HG02623 (cell line): ENCODE measurements at regions not wholly inside any gene's neighbourhood (a gene's known extent, or its start where the extent isn't known, plus 50 kb on each side); places are given as distances from the start of the nearest gene placed in this dataset.
"Not testable (repeated sequence)": the region's sequence is repeated elsewhere in the genome, so short reads cannot be mapped to it uniquely, and the experiment has no call there.

Source experiments
- ATAC-seq: cut with Tn5 transposase; IDR thresholded peaks from one replicate; pipeline ENCODE4 v1.9.1; 2021; ENCODE audit warnings: moderate library complexity; ENCODE audit not compliant: unreplicated experiment

- ATAC-seq, result no peak
These were observed 123.6 kb upstream of the TET2 start for GRCh38 chr4:105022811-105023667.

GRCh38 chr4:105023668-105024055 is 123.0 kb upstream of the TET2 start:
- ATAC-seq, result no peak

GRCh38 chr4:105025263-105026017 is 121.2 kb upstream of the TET2 start:
- no peak for ATAC-seq

- ATAC-seq, result no peak
These were observed 109.7 kb upstream of the TET2 start for GRCh38 chr4:105036991-105037390.

GRCh38 chr4:105042451-105042850 is 104.2 kb upstream of the TET2 start:
- no peak for ATAC-seq

- ATAC-seq, result no peak
These were observed 95.8 kb upstream of the TET2 start for GRCh38 chr4:105050896-105051295.

GRCh38 chr4:105057370-105058105 is 89.1 kb upstream of the TET2 start:
- ATAC-seq, result peak; percentile 21

- no peak for ATAC-seq
These were observed 88.4 kb upstream of the TET2 start for GRCh38 chr4:105058177-105058812.

GRCh38 chr4:105059337-105059736 is 87.3 kb upstream of the TET2 start:
- ATAC-seq, result peak; percentile 20

- ATAC-seq, result peak; percentile 84
These were observed 86.0 kb upstream of the TET2 start for GRCh38 chr4:105060628-105061027.

GRCh38 chr4:105061136-105061696 is 85.5 kb upstream of the TET2 start:
- peak; percentile 29 for ATAC-seq

- ATAC-seq, result no peak
These were observed 84.9 kb upstream of the TET2 start for GRCh38 chr4:105061731-105062130.

GRCh38 chr4:105066401-105066800 is 80.3 kb upstream of the TET2 start:
- no peak for ATAC-seq

- no peak for ATAC-seq
These were observed 79.2 kb upstream of the TET2 start for GRCh38 chr4:105067431-105067830.

- no peak for ATAC-seq
These were observed 78.7 kb upstream of the TET2 start for GRCh38 chr4:105067946-105068345.

- ATAC-seq, result no peak
These were observed 78.2 kb upstream of the TET2 start for GRCh38 chr4:105068516-105068915.

- not testable (repeated sequence) for ATAC-seq
These were observed 74.6 kb upstream of the TET2 start for GRCh38 chr4:105072095-105072494.

- ATAC-seq, result no peak
These were observed 72.6 kb upstream of the TET2 start for GRCh38 chr4:105074097-105074496.

GRCh38 chr4:105075045-105075444 is 71.6 kb upstream of the TET2 start:
- ATAC-seq, result no peak

GRCh38 chr4:105088110-105088879 is 58.4 kb upstream of the TET2 start:
- ATAC-seq, result no peak
